Sigmoid colon (tissue), 6 donors: ENCODE measurements at regions not wholly inside any gene's neighbourhood (a gene's known extent, or its start where the extent isn't known, plus 50 kb on each side); places are given as distances from the start of the nearest gene placed in this dataset.

ENCODE experiments used
- DNase-seq: peaks from one replicate; pipeline ENCODE4 v3.0.0-alpha.2; 2019
- H3K27ac ChIP-seq, 4 donors: fragments of 200-600 bp; sonication (generic); one replicate each; pipeline ENCODE4 v1.5.1; 2016 to 2019; ENCODE audit warnings: mild to moderate bottlenecking in 1 of 4
- H3K27me3 ChIP-seq, 3 donors: fragments of 200-600 bp; sonication (generic); one replicate each; pipeline ENCODE4 v1.5.1; 2019; ENCODE audit warnings: mild to moderate bottlenecking in 1 of 3
- H3K36me3 ChIP-seq, 4 donors: fragments of 200-600 bp; sonication (generic); one replicate each; pipeline ENCODE4 v1.5.1; 2016 to 2019
- H3K4me1 ChIP-seq, 4 donors: fragments of 200-600 bp; sonication (generic); one replicate each; pipeline ENCODE4 v1.5.1; 2017 to 2019
- H3K4me3 ChIP-seq, 4 donors: fragments of 200-600 bp; sonication (generic); one replicate each; pipeline ENCODE4 v1.5.1; 2017 to 2019; ENCODE audit warnings: mild to moderate bottlenecking in 2 of 4, moderate library complexity in 1 of 4
- H3K9me3 ChIP-seq, 4 donors: fragments of 200-600 bp in 3 of 4; sonication (generic) in 3 of 4; one replicate each; pipeline versions ENCODE4 v1.5.1 to v1.6.1; 2013 to 2019
- EP300 ChIP-seq, 4 donors: sonication (generic); formaldehyde crosslinking; IDR thresholded peaks; one replicate each; pipeline ENCODE4 v1.6.1; 2017; ENCODE audit warnings: antibody characterized with exemption in 4 of 4
- POLR2A ChIP-seq, 2 donors: fragments of 450-650 bp; IDR thresholded peaks; one replicate each; pipeline ENCODE4 v1.6.1; 2016; ENCODE audit warnings: antibody characterized with exemption in 2 of 2, mild to moderate bottlenecking in 2 of 2, moderate library complexity in 2 of 2
- POLR2AphosphoS5 ChIP-seq, 4 donors: sonication (generic); formaldehyde crosslinking; IDR thresholded peaks; one replicate each; pipeline ENCODE4 v1.6.1; 2017; ENCODE audit warnings: antibody characterized with exemption in 4 of 4
- WGBS, 2 donors: extraction: QIAGEN DNeasy Blood & Tissue Kit; methylation state at CpG; one replicate each; pipeline ENCODE4 v1.1.7; 2013; 5-methylcytosine and 5-hydroxymethylcytosine counted together
- intact Hi-C: fragments of 100-400 bp; cut with DNase I; formaldehyde crosslinking; loops from one replicate; pipeline ENCODE4 v1.15.1; 2023
- TF ChIP-seq, protein P1 (sequence below), 4 experiments: fragments of 450-650 bp in 3 of 4; fragments of 200-600 bp in 1 of 4; IDR thresholded peaks; one replicate each; pipeline ENCODE4 v1.5.1; 2016 to 2019; ENCODE audit warnings: antibody characterized with exemption in 4 of 4, mild to moderate bottlenecking in 3 of 4, moderate library complexity in 2 of 4
- donor health status: healthy with polysubstance abuse.
- donor health status: healthy.

DNA sequence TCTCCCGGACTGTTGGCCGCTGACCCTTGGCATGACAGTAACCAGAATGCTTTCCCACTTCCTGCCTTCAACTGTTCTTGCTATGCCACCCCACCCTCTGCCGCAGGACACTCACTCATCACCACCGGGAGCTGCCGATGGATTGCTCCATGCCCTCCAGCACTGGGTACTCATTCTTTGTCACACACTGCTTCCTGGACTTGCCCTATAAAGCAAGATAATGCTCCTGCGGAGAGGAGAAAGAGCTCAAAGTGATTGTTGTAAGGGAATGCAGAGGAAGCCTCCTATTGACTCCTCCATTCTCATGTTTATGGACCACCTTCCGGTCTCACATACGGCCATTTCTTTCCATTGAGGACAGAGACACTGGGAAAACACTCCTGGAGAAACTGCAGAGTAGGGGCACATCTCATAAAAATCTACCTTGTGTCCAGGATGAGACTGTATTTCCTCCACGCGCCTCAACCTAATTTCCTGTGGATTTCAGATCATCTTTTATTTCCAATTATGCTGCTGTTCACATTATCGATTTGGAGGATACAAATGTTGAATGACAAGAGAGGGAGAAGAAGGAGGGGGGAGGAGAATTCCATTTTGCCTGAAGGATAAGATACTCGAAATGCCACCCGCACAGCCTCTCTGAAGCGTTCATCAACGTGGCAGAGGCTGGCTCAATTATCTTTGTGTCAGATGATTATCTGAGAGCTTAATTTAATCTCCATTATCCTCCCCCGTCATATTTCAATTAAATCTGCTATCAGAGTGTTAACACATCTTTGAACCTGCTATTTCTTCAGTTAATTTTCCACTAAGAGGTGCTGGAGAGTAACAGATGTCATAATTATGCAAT, 486.1 kb upstream of the SALL1 start:
- DNase-seq, result no peak
- H3K9me3 ChIP-seq, result no peaks in the 10 kb centered on the region
- WGBS, 2 donors, result 50 to 72% methylated on average over 16 of the region's 16 CpGs
- H3K36me3 ChIP-seq, result no peaks in the 10 kb centered on the region
- H3K27me3 ChIP-seq, result peaks cover 0 to 10% (median 0%) of the 10 kb centered on the region in 3 donors
- no peak overlapping the region for H3K27ac ChIP-seq
- intact Hi-C loops, result no loop called here
- H3K4me1 ChIP-seq, result no peaks in the 10 kb centered on the region
- TF ChIP-seq POLR2AphosphoS5 (IDR thresholded peaks at IDR 0.05) (no peak), POLR2A (IDR thresholded peaks at IDR 0.05) (no peak), EP300 (IDR thresholded peaks at IDR 0.05) (no peak)
- TF ChIP-seq, protein P1, sequence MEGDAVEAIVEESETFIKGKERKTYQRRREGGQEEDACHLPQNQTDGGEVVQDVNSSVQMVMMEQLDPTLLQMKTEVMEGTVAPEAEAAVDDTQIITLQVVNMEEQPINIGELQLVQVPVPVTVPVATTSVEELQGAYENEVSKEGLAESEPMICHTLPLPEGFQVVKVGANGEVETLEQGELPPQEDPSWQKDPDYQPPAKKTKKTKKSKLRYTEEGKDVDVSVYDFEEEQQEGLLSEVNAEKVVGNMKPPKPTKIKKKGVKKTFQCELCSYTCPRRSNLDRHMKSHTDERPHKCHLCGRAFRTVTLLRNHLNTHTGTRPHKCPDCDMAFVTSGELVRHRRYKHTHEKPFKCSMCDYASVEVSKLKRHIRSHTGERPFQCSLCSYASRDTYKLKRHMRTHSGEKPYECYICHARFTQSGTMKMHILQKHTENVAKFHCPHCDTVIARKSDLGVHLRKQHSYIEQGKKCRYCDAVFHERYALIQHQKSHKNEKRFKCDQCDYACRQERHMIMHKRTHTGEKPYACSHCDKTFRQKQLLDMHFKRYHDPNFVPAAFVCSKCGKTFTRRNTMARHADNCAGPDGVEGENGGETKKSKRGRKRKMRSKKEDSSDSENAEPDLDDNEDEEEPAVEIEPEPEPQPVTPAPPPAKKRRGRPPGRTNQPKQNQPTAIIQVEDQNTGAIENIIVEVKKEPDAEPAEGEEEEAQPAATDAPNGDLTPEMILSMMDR (IDR thresholded peaks at IDR 0.05), result no peak
- H3K4me3 ChIP-seq, result no peak overlapping the region

DNA sequence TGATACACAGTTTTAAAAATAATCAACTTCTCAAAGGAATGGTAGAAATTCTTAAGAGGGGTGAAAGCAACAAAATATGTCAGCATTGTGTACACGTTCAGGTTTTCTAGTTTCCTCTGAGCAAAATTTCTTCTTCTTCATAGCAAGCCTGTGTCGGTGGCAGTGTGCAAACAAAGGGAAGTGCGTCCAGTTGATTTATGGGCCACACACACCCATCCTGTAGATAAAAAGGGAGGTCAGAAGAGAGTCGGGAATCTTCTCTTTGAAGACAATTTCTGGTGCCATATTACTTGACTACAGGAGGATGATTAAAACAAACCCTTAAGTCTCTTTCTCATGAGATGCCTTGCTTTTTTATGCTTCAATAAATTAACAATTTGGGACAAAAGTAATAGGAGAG, 484.1 kb upstream of the SALL1 start:
- no peak overlapping the region for H3K27ac ChIP-seq
- no peaks in the 10 kb centered on the region for H3K9me3 ChIP-seq
- TF ChIP-seq POLR2AphosphoS5 (IDR thresholded peaks at IDR 0.05) (no peak), POLR2A (IDR thresholded peaks at IDR 0.05) (no peak), EP300 (IDR thresholded peaks at IDR 0.05) (no peak)
- TF ChIP-seq, protein P1 (IDR thresholded peaks at IDR 0.05), result no peak
- H3K4me3 ChIP-seq, result no peak overlapping the region
- peaks cover 0 to 10% (median 0%) of the 10 kb centered on the region in 3 donors for H3K27me3 ChIP-seq
- H3K4me1 ChIP-seq, result no peaks in the 10 kb centered on the region
- no peaks in the 10 kb centered on the region for H3K36me3 ChIP-seq
- no peak for DNase-seq
- intact Hi-C loops, result no loop called here
- 9 to 12% methylated on average over 4 of the region's 4 CpGs for WGBS, 2 donors

DNA sequence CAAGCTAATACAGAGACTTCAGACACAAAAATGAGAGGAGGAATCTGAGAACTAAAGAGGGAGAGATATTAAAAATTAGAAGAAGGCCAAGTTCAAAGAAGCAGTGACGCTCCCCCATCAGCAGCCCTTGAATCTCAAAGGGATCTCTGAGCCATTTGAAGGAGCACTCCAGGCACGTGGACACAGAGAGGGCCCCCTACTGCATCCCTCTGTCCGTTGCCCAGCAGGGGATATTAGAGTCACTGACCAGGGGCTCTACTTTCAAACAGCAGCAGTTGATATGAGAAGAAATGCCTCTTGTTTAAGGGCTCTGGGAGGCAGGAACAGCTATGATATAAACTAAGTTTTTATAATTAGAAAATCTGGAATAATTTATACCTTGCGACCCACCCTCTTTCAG, 479.0 kb upstream of the SALL1 start:
- H3K4me3 ChIP-seq, result no peak overlapping the region
- intact Hi-C loops, result no loop called here
- WGBS, 2 donors, result 59 to 61% methylated on average over 4 of the region's 4 CpGs
- no peaks in the 10 kb centered on the region for H3K9me3 ChIP-seq
- no peak for TF ChIP-seq EP300 (IDR thresholded peaks at IDR 0.05)
- TF ChIP-seq, protein P1 (IDR thresholded peaks at IDR 0.05), result no peak
- no peak for TF ChIP-seq POLR2A (IDR thresholded peaks at IDR 0.05)
- TF ChIP-seq POLR2AphosphoS5 (IDR thresholded peaks at IDR 0.05), result no peak
- no peaks in the 10 kb centered on the region for H3K4me1 ChIP-seq
- peaks cover 0 to 5% (median 0%) of the 10 kb centered on the region in 3 donors for H3K27me3 ChIP-seq
- no peak for DNase-seq
- no peaks in the 10 kb centered on the region for H3K36me3 ChIP-seq
- no peak overlapping the region for H3K27ac ChIP-seq

DNA sequence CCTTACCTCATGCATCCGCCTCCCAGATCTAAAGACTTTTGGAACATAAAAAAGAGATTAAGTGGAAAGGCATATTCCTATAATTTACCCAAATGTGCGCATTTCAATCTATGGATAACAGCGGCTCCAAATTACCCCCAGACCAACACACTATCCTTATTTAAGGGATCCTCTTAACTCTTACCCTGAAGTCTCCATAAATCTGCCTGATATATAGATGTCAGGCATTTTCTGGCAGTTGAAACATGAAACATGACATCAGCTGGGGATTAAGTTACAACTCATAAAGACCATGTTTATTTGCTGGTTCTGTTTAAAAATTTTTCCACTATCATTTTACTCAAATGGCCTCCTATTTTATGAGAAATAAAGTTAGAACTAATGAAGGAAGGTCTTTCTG, 478.5 kb upstream of the SALL1 start:
- no peaks in the 10 kb centered on the region for H3K4me1 ChIP-seq
- no peak for DNase-seq
- H3K36me3 ChIP-seq, result no peaks in the 10 kb centered on the region
- 78 to 90% methylated on average over 3 of the region's 3 CpGs for WGBS, 2 donors
- H3K27ac ChIP-seq, result no peak overlapping the region
- H3K4me3 ChIP-seq, result no peak overlapping the region
- no peaks in the 10 kb centered on the region for H3K9me3 ChIP-seq
- intact Hi-C loops, result no loop called here
- H3K27me3 ChIP-seq, result peaks cover 0 to 5% (median 0%) of the 10 kb centered on the region in 3 donors
- TF ChIP-seq POLR2A (IDR thresholded peaks at IDR 0.05) (no peak), POLR2AphosphoS5 (IDR thresholded peaks at IDR 0.05) (no peak), EP300 (IDR thresholded peaks at IDR 0.05) (no peak)
- TF ChIP-seq, protein P1 (IDR thresholded peaks at IDR 0.05), result no peak
